GM18511 (cell line): ENCODE measurements at regions not wholly inside any gene's neighbourhood (a gene's known extent, or its start where the extent isn't known, plus 50 kb on each side); places are given as distances from the start of the nearest gene placed in this dataset.

ENCODE experiments used
- ATAC-seq: cut with Tn5 transposase; IDR thresholded peaks from one replicate; pipeline ENCODE4 v1.9.1; 2021; ENCODE audit warnings: mild to moderate bottlenecking, moderate library complexity; ENCODE audit not compliant: unreplicated experiment

DNA sequence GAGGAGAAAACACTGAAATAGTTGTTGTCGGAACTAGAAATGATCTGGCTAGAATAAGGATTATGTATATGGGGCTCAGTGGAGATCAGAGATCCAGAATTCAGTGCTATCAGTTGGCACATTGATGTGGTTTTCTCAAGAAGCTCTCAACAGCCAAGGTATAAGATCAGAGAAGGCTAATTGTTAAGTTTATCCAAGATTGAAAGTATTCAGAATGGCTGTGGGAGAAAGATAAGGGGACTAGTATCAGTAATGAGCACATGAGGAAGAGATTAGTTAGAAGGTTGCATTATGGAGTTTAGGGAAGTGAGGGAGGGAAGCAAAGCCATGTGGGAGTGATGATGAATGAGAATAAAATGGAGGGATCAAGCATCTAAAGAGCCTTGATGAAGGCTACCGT lies 128.1 kb upstream of the MIS18BP1 start:
- ATAC-seq: no peak

DNA sequence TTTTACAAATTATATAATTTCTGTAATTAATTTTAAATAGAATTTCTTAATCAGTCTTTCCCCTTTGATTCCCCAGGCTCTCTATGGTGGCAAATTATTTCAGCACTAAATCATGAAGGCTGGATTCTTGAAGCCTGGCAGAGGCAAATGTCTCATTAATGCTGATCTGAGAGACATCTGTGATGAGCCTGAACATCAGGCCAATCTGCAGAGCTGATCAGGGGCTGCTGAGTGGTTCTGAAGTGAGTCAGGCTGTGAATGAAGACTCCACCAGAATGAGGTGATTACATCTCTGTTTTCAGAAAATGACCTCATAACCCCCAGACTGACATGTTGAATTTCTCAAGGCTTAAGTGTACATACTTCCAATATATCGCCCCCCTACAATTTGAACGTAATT lies 124.2 kb upstream of the MIS18BP1 start:
- no peak for ATAC-seq

DNA sequence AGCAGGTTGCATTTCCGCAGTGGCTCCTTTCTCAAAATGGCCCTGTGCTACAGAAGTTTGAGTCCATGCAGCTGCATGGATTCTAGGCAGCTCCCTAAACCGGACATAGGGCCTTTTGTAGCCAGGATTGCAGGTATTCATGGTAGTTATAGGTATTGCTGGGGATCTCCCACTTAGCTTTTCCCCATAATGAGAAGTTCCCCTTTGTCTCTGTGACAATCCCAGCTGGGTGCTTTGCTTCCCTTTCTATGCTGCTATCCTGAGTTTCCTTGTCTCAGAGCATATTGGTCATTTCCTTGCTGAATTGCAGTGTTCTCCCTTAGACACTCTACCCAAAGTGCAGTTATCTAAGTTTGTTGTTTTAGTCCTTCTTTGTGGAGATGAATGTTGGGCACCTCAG lies 120.9 kb upstream of the MIS18BP1 start:
- no peak for ATAC-seq

DNA sequence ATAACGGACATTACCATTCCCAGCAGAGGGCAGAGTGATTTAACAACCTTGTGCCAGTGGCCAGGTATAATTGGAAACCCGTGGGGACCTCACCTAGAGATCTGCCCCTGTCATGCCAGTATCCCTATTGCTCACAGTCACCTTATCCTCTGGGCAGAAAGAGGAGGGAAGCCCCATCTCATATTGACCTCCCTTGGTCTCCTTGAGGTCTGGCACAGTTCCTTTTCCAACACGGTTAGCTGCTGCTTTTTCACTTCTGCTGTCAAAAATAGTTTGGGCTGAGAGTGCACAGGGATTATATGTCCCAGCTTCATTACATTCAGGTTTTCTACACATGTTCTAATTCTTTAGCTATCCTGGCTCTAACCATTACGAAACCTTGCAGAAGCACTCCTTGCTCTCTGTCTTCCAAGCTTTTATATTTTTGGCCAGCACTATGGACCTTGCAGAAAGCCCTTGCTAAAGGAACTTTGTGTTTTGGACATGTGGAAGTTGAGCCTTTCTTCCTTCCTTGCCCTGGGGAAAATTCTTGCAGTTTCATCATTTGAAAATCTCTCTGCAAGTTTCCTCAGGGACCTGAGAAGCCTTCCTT lies 111.7 kb upstream of the MIS18BP1 start:
- ATAC-seq: no peak

DNA sequence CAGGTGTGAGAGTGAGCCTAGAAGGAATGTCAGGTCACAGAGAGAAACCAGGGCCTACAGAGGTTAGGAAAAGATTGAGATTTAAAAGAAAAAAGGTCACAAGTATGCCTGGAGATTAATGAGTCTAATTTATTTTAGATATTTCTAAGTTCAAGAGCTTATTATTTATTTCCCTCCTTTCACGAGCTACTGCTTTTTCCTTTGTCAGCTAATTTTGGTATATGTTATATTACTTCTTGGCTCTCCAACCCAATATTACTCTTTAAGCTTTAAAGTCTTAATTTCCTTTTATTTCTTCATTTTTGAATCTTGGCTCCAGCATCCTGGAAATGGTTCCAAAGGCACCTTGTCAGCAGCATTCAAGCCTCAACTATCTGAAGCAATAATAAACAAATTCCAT lies 109.5 kb upstream of the MIS18BP1 start:
- no peak for ATAC-seq

DNA sequence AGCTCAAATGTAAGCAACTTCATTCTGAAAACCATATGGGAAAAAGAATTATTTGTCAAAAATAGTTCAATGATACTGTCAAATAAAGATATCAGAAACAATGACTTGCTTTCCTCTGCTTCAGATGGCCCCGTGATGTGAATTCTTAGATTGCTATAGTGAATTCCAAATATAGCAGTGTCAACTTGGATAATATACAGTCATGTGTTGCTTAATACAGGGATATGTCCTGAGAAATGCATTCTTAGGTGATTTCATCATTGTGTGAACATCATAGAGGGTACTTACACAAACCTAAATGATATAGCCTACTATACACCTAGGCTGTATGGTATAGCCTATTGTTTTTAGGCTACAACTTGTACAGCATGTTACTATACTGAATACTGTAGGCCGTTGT lies 108.7 kb upstream of the MIS18BP1 start:
- ATAC-seq: no peak

DNA sequence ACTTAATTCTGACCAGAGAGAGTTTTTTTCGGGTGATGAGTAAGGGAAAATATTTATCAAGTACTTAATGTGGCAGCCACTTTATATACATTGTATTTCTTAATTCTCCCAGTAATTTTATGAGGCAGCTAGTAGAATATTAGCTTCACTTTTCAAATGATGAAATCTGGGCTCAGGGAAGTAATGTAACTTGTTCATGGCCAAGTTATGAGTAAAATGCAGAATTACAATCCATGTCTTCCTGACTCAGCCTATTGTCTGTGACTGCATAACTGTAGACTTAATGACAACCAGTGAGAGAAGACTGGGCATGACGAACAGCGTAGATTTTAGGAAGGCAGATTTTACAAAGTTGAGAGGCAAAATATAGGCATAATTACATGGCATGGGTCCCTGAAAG lies 106.7 kb upstream of the MIS18BP1 start:
- no peak for ATAC-seq

DNA sequence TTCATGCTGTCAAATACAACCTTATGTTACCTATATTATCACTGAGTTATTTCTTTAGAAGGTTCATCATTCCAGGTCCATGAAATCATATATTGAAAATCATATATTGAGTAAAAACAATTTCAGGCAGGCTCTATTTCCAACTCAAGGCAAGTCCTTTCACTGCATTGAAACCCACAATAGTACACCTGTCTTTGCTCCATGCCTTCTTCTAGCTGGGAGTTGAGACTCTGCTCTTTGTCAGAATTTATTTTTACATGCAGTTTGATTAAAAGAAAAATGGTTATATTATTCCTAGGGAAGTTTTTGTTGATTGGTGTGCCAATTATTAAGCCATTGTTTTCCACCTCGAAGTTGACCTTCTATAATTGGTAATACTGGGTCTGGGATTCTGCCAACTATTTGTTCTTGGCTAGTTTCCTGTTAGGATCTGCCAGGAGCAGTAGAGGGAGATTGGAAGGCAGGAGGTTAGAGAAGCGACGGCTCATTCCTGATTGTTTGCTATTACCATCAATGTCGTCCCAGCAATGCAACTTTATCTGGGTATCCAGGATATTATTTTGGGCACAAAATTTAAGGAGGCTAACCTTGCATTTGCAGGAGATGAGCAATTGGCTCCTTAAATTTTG lies 79.5 kb upstream of the MIS18BP1 start:
- ATAC-seq: no peak

DNA sequence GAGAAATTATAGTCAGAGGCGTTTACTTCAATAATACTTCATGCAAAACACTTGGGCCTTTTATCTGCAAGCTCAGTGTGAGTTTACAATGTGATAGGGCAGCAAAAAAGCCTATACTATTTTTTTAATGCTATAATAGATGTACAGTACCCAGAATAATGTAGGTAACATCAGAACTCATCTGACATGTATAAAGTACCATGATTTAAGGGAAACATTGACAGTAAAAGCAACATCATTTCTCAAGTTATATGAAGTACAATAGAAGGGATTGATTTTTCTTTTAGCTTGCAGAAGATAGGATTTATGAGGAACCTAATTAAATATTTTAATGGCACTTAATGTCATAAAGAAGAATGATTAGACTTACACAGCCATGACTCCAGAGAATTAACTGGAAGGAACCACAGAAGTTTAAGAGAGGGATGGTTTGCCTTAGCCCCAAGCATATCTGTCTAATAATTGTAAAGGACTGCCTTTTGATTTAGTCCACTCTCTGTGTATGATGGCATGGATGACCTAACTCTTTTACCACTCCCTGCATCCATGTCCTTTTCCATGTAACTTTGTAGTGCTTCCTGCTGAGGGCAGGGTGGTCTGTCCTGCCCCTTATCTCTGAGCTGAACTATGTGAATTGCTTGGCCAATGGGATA lies 55.9 kb upstream of the MIS18BP1 start:
- no peak for ATAC-seq
